ENCODE measurements at regions not wholly inside any gene's neighbourhood (a gene's known extent, or its start where the extent isn't known, plus 50 kb on each side); places are given as distances from the start of the nearest gene placed in this dataset.

DNA sequence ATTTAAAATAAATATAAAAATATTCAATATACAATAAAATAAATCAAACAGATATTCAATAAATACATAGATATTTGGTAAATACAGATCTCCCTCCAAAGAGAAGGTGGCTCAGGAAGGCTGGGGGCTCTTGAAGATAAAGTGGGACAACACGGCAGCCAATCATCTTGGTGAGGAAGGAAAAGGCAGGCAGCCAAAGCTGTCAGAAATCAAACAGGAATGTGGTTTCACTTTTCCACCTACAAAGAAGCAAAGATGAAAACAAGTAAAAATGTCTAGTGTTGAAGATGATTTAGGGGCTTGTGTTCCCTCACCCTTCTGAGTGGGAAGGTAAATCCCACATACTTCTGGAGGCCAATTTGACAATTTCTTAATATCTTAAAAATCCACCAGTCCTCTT is 85.7 kb downstream of the B3GNT2 start:
- no peak for DNase-seq (ENCODE audit: low spot score)

- no peak for DNase-seq (ENCODE audit: low spot score)
These were observed 81.8 kb downstream of the B3GNT2 start for GRCh38 chr2:62277688-62278087.
